ENCODE measurements at regions not wholly inside any gene's neighbourhood (a gene's known extent, or its start where the extent isn't known, plus 50 kb on each side); places are given as distances from the start of the nearest gene placed in this dataset.
A peak's percentile ranks its signal among the peaks of the same experiment; 100 is the strongest.

- DNase-seq (no peak), ATAC-seq (ENCODE audit: poor library complexity) (no peak)
- intact Hi-C loops (cut with DNase I): loop anchor here (5.0 kb wide), 1 partner anchor 349 kb away; no protein-coding TSS in a partner anchor
Measured at GRCh38 chr3:66136597-66136996, 84.2 kb upstream of the SLC25A26 start.

- ATAC-seq (ENCODE audit: poor library complexity) (no peak), DNase-seq (no peak)
- intact Hi-C loops (cut with DNase I): no loop called here
Measured at GRCh38 chr3:66133853-66134445, 86.9 kb upstream of the SLC25A26 start.

- DNase-seq (no peak), ATAC-seq (ENCODE audit: poor library complexity) (no peak)
- intact Hi-C loops (cut with DNase I): no loop called here
Measured at GRCh38 chr3:66133050-66133757, 87.6 kb upstream of the SLC25A26 start.

- ATAC-seq (ENCODE audit: poor library complexity) (no peak), DNase-seq (no peak)
- intact Hi-C loops (cut with DNase I): no loop called here
Measured at GRCh38 chr3:66128623-66129022, 89.9 kb upstream of the MAGI1 start.

- no peak for ATAC-seq (ENCODE audit: poor library complexity)
- intact Hi-C loops (cut with DNase I): no loop called here
- DNase-seq: no peak
Measured at GRCh38 chr3:66121318-66121717, 82.6 kb upstream of the MAGI1 start.

- DNase-seq (peak; percentile 53), ATAC-seq (ENCODE audit: poor library complexity) (peak; percentile 90)
- intact Hi-C loops (cut with DNase I): no loop called here
Measured at GRCh38 chr3:66115858-66116654, 77.3 kb upstream of the MAGI1 start.

GRCh38 chr3:66113542-66113941, 74.8 kb upstream of the MAGI1 start:
- ATAC-seq (ENCODE audit: poor library complexity) (no peak), DNase-seq (no peak)
- intact Hi-C loops (cut with DNase I): no loop called here

GRCh38 chr3:66110840-66111239, 72.1 kb upstream of the MAGI1 start:
- intact Hi-C loops (cut with DNase I): no loop called here
- DNase-seq (no peak), ATAC-seq (ENCODE audit: poor library complexity) (no peak)

GRCh38 chr3:66107855-66108254, 69.1 kb upstream of the MAGI1 start:
- intact Hi-C loops (cut with DNase I): no loop called here
- ATAC-seq (ENCODE audit: poor library complexity) (no peak), DNase-seq (no peak)

GRCh38 chr3:66106788-66107187, 68.1 kb upstream of the MAGI1 start:
- DNase-seq: no peak
- intact Hi-C loops (cut with DNase I): no loop called here

GRCh38 chr3:66104535-66104934, 65.8 kb upstream of the MAGI1 start:
- ATAC-seq (ENCODE audit: poor library complexity): no peak
- intact Hi-C loops (cut with DNase I): no loop called here
- no peak for DNase-seq

More at GRCh38 chr3:66106788-66107187, 68.1 kb upstream of the MAGI1 start:
- no peak for ATAC-seq (ENCODE audit: poor library complexity)

GRCh38 chr3:66103729-66104128, 65.0 kb upstream of the MAGI1 start:
- ATAC-seq (ENCODE audit: poor library complexity) (no peak), DNase-seq (no peak)
- intact Hi-C loops (cut with DNase I): no loop called here

GRCh38 chr3:66101901-66102300, 63.2 kb upstream of the MAGI1 start:
- no peak for DNase-seq
- no peak for ATAC-seq (ENCODE audit: poor library complexity)
- intact Hi-C loops (cut with DNase I): no loop called here

- ATAC-seq (ENCODE audit: poor library complexity): no peak
- intact Hi-C loops (cut with DNase I): no loop called here
- DNase-seq: no peak
Measured at GRCh38 chr3:66099541-66100065, 60.9 kb upstream of the MAGI1 start.

- ATAC-seq (ENCODE audit: poor library complexity): no peak
- intact Hi-C loops (cut with DNase I): no loop called here
Measured at GRCh38 chr3:66098436-66098835, 59.7 kb upstream of the MAGI1 start.

GRCh38 chr3:66097647-66098046, 58.9 kb upstream of the MAGI1 start:
- DNase-seq (no peak), ATAC-seq (ENCODE audit: poor library complexity) (no peak)
- intact Hi-C loops (cut with DNase I): no loop called here

More at GRCh38 chr3:66098436-66098835, 59.7 kb upstream of the MAGI1 start:
- no peak for DNase-seq

GRCh38 chr3:66095295-66096001, 56.7 kb upstream of the MAGI1 start:
- DNase-seq (no peak), ATAC-seq (ENCODE audit: poor library complexity) (no peak)
- intact Hi-C loops (cut with DNase I): no loop called here

- no peak for DNase-seq
- no peak for ATAC-seq (ENCODE audit: poor library complexity)
- intact Hi-C loops (cut with DNase I): no loop called here
Measured at GRCh38 chr3:66093981-66094380, 55.3 kb upstream of the MAGI1 start.
